ENCODE measurements at regions not wholly inside any gene's neighbourhood (a gene's known extent, or its start where the extent isn't known, plus 50 kb on each side); places are given as distances from the start of the nearest gene placed in this dataset.

- no peak overlapping the region for H3K4me3 ChIP-seq (ENCODE audit: low read depth, low read length)
- ChIA-PET POLR2A (no interaction called here), CTCF (interaction anchor here (1.6 kb wide), 1 partner anchor 11 kb away, joined by 4 read pairs; no protein-coding TSS in a partner anchor)
Observed at GRCh38 chr6:81487489-81487888, 265.0 kb downstream of the TENT5A start.

GRCh38 chr6:81486234-81486633, 266.2 kb downstream of the TENT5A start:
- H3K4me3 ChIP-seq (ENCODE audit: low read depth, low read length), result no peak overlapping the region
- POLR2A ChIA-PET, result no interaction called here
- no peak for TF ChIP-seq CTCF (IDR thresholded peaks at IDR 0.05; ENCODE audit: insufficient read depth, low read depth, low read length)
- no peak for DNase-seq (ENCODE audit: low read depth)
- CTCF ChIA-PET, result no interaction called here
- H3K36me3 ChIP-seq (ENCODE audit: control insufficient read depth, insufficient read depth, low read length), result no peaks in the 10 kb centered on the region
- H3K27me3 ChIP-seq (ENCODE audit: control insufficient read depth, insufficient read depth, low read length), result no peaks in the 10 kb centered on the region

More at GRCh38 chr6:81487489-81487888, 265.0 kb downstream of the TENT5A start:
- no peak for DNase-seq (ENCODE audit: low read depth)
- TF ChIP-seq CTCF (IDR thresholded peaks at IDR 0.05; ENCODE audit: insufficient read depth, low read depth, low read length), result no peak
- no peaks in the 10 kb centered on the region for H3K27me3 ChIP-seq (ENCODE audit: control insufficient read depth, insufficient read depth, low read length)
- H3K36me3 ChIP-seq (ENCODE audit: control insufficient read depth, insufficient read depth, low read length), result no peaks in the 10 kb centered on the region

- Histone ChIP-seq H3K4me3 (ENCODE audit: low read depth, low read length) (no peak overlapping the region), H3K27me3 (ENCODE audit: control insufficient read depth, insufficient read depth, low read length) (no peaks in the 10 kb centered on the region), H3K36me3 (ENCODE audit: control insufficient read depth, insufficient read depth, low read length) (no peaks in the 10 kb centered on the region)
- ChIA-PET POLR2A (no interaction called here), CTCF (no interaction called here)
- DNase-seq (ENCODE audit: low read depth), result no peak
- no peak for TF ChIP-seq CTCF (IDR thresholded peaks at IDR 0.05; ENCODE audit: insufficient read depth, low read depth, low read length)
Observed at GRCh38 chr6:81485395-81485794, 267.1 kb downstream of the TENT5A start.

GRCh38 chr6:81484251-81484650, 268.2 kb downstream of the TENT5A start:
- Histone ChIP-seq H3K36me3 (ENCODE audit: control insufficient read depth, insufficient read depth, low read length) (no peaks in the 10 kb centered on the region), H3K4me3 (ENCODE audit: low read depth, low read length) (no peak overlapping the region), H3K27me3 (ENCODE audit: control insufficient read depth, insufficient read depth, low read length) (no peaks in the 10 kb centered on the region)
- ChIA-PET CTCF (no interaction called here), POLR2A (no interaction called here)
- TF ChIP-seq CTCF (IDR thresholded peaks at IDR 0.05; ENCODE audit: insufficient read depth, low read depth, low read length), result no peak
- no peak for DNase-seq (ENCODE audit: low read depth)

- no peaks in the 10 kb centered on the region for H3K27me3 ChIP-seq (ENCODE audit: control insufficient read depth, insufficient read depth, low read length)
- H3K4me3 ChIP-seq (ENCODE audit: low read depth, low read length), result no peak overlapping the region
- TF ChIP-seq CTCF (IDR thresholded peaks at IDR 0.05; ENCODE audit: insufficient read depth, low read depth, low read length), result no peak
- ChIA-PET POLR2A (no interaction called here), CTCF (no interaction called here)
- no peak for DNase-seq (ENCODE audit: low read depth)
- no peaks in the 10 kb centered on the region for H3K36me3 ChIP-seq (ENCODE audit: control insufficient read depth, insufficient read depth, low read length)
Observed at GRCh38 chr6:81480139-81480538, 272.3 kb downstream of the TENT5A start.
